WI38 (cell line): ENCODE measurements at regions not wholly inside any gene's neighbourhood (a gene's known extent, or its start where the extent isn't known, plus 50 kb on each side); places are given as distances from the start of the nearest gene placed in this dataset.

Experiments
- H3K4me3 ChIP-seq: 2 replicates; pipeline ENCODE4 v1.5.1; 2011; ENCODE audit warnings: low read depth, mild to moderate bottlenecking, control low read depth, low read length
- CTCF ChIP-seq: IDR thresholded peaks from 2 replicates; pipeline ENCODE4 v1.5.1; 2012; ENCODE audit warnings: low read depth, mild to moderate bottlenecking, control low read depth, low read length

GRCh38 chr7:17058568-17058967 lies 176.8 kb upstream of the AGR3 start:
- TF ChIP-seq CTCF = no peak
- H3K4me3 ChIP-seq = no peak overlapping the region

- TF ChIP-seq CTCF = no peak
- H3K4me3 ChIP-seq = no peak overlapping the region
Measured at GRCh38 chr7:17060051-17060450, 178.3 kb upstream of the AGR3 start.

GRCh38 chr7:17061443-17061842 lies 179.7 kb upstream of the AGR3 start:
- TF ChIP-seq CTCF = no peak
- no peak overlapping the region for H3K4me3 ChIP-seq

- H3K4me3 ChIP-seq = no peak overlapping the region
- TF ChIP-seq CTCF = no peak
Measured at GRCh38 chr7:17062151-17063044, 180.6 kb upstream of the AGR3 start.

- no peak for TF ChIP-seq CTCF
- H3K4me3 ChIP-seq = no peak overlapping the region
Measured at GRCh38 chr7:17063045-17063383, 181.2 kb upstream of the AGR3 start.

GRCh38 chr7:17067691-17068090 lies 185.9 kb upstream of the AGR3 start:
- no peak for TF ChIP-seq CTCF
- no peak overlapping the region for H3K4me3 ChIP-seq

- H3K4me3 ChIP-seq = no peak overlapping the region
- no peak for TF ChIP-seq CTCF
Measured at GRCh38 chr7:17069146-17069545, 187.4 kb upstream of the AGR3 start.
